HG03469 (cell line): ENCODE measurements at regions not wholly inside any gene's neighbourhood (a gene's known extent, or its start where the extent isn't known, plus 50 kb on each side); places are given as distances from the start of the nearest gene placed in this dataset.

Experiments used
- ATAC-seq: cut with Tn5 transposase; IDR thresholded peaks from one replicate; pipeline ENCODE4 v1.9.1; 2021; ENCODE audit warnings: mild to moderate bottlenecking, moderate library complexity, moderate number of reproducible peaks; ENCODE audit not compliant: unreplicated experiment

- no peak for ATAC-seq
Measured at GRCh38 chr6:9499709-9500108, 915.2 kb downstream of the TFAP2A start.

- ATAC-seq, result no peak
Measured at GRCh38 chr6:9496837-9497236, 918.0 kb downstream of the TFAP2A start.

GRCh38 chr6:9494864-9495263, 920.0 kb downstream of the TFAP2A start:
- no peak for ATAC-seq

- ATAC-seq, result no peak
Measured at GRCh38 chr6:9492790-9493189, 922.1 kb downstream of the TFAP2A start.

GRCh38 chr6:9487128-9487527, 927.7 kb downstream of the TFAP2A start:
- no peak for ATAC-seq

- ATAC-seq, result no peak
Measured at GRCh38 chr6:9485992-9486391, 928.9 kb downstream of the TFAP2A start.

GRCh38 chr6:9484686-9485085, 930.2 kb downstream of the TFAP2A start:
- no peak for ATAC-seq

- ATAC-seq, result no peak
Measured at GRCh38 chr6:9484091-9484490, 930.8 kb downstream of the TFAP2A start.

- no peak for ATAC-seq
Measured at GRCh38 chr6:9482030-9482738, 932.7 kb downstream of the TFAP2A start.

- no peak for ATAC-seq
Measured at GRCh38 chr6:9481292-9482029, 933.4 kb downstream of the TFAP2A start.

- ATAC-seq, result no peak
Measured at GRCh38 chr6:9468277-9468676, 946.6 kb downstream of the TFAP2A start.

- no peak for ATAC-seq
Measured at GRCh38 chr6:9467741-9468140, 947.1 kb downstream of the TFAP2A start.

- no peak for ATAC-seq
Measured at GRCh38 chr6:9464583-9464982, 950.3 kb downstream of the TFAP2A start.

GRCh38 chr6:9463311-9463710, 951.6 kb downstream of the TFAP2A start:
- ATAC-seq, result no peak

GRCh38 chr6:9461188-9461587, 953.7 kb downstream of the TFAP2A start:
- ATAC-seq, result no peak

GRCh38 chr6:9458424-9458823, 956.5 kb downstream of the TFAP2A start:
- ATAC-seq, result no peak

- ATAC-seq, result no peak
Measured at GRCh38 chr6:9455864-9456658, 958.8 kb downstream of the TFAP2A start.

- no peak for ATAC-seq
Measured at GRCh38 chr6:9439621-9440330, 975.1 kb downstream of the TFAP2A start.

- no peak for ATAC-seq
Measured at GRCh38 chr6:9437836-9438235, 977.0 kb downstream of the TFAP2A start.

GRCh38 chr6:9435281-9435680, 979.6 kb downstream of the TFAP2A start:
- no peak for ATAC-seq

- ATAC-seq, result no peak
Measured at GRCh38 chr6:9431945-9432344, 982.9 kb downstream of the TFAP2A start.
